GM12878 (cell line): ENCODE measurements at regions not wholly inside any gene's neighbourhood (a gene's known extent, or its start where the extent isn't known, plus 50 kb on each side); places are given as distances from the start of the nearest gene placed in this dataset.

Experiments
- ATAC-seq: fragments of 200-7000 bp; cut with Tn5 transposase; 3 replicates; pipeline ENCODE4 v1.9.1; 2020; ENCODE audit warnings: mild to moderate bottlenecking, moderate library complexity
- BruUV-seq: library from RNA; stranded (reverse); fragments of 400-500 nt; replicated peaks from 2 replicates; lab custom pipeline; 2021; lab: Mats Ljungman, UMichigan
- CTCF ChIA-PET: fragments of 300-600 bp; sonication (Branson Sonifier 250); formaldehyde crosslinking; extraction: SDS; loops from one replicate; lab custom pipeline; 2021; ENCODE audit warnings: inconsistent platforms; lab: Yijun Ruan, JAX
- POLR2A ChIA-PET: fragments of 350-600 bp; formaldehyde crosslinking; extraction: SDS; loops from one replicate; lab custom pipeline; 2021; ENCODE audit warnings: inconsistent platforms; lab: Charles Lee
- RAD21 ChIA-PET: fragments of 300-600 bp; sonication (Branson Sonifier 250); formaldehyde crosslinking; loops from one replicate; lab custom pipeline; 2023; ENCODE audit warnings: antibody characterized with exemption; ENCODE audit not compliant: unreplicated experiment; lab: Charles Lee
- SMC1A ChIA-PET: fragments of 300-600 bp; sonication (Branson Sonifier 250); formaldehyde crosslinking; loops from one replicate; lab custom pipeline; 2023; ENCODE audit not compliant: unreplicated experiment, uncharacterized antibody; lab: Charles Lee
- DNase-seq: peaks from one replicate; pipeline ENCODE4 v3.0.0-alpha.2; 2011; ENCODE audit warnings: low read depth, low spot score
- FAIRE-seq: peaks from 3 replicates; lab custom pipeline; 2011; peaks lifted over from hg19 to GRCh38; lab: Jason Lieb, UNC
- H2AFZ ChIP-seq: 2 replicates; pipeline ENCODE4 v1.6.0; 2011; ENCODE audit warnings: low read depth, low read length, control low read depth; ENCODE audit not compliant: control insufficient read depth
- H3K27ac ChIP-seq: 2 replicates; pipeline ENCODE4 v1.5.1; 2011; ENCODE audit warnings: control low read depth; ENCODE audit not compliant: control insufficient read depth, insufficient read depth
- H3K27me3 ChIP-seq, 2 experiments: replicated peaks in 1 of 2; 2 replicates each; pipeline versions ENCODE4 v1.6.0 to v1.6.1; 2011; ENCODE audit warnings: low read length in 1 of 2; ENCODE audit not compliant: control insufficient read depth in 2 of 2, insufficient read depth in 2 of 2
- H3K36me3 ChIP-seq, 2 experiments: 2 replicates each; pipeline ENCODE4 v1.5.1; 2011; ENCODE audit warnings: low read length in 1 of 2; ENCODE audit not compliant: control insufficient read depth in 2 of 2, insufficient read depth in 2 of 2
- H3K4me1 ChIP-seq: 2 replicates; pipeline ENCODE4 v1.6.1; 2011; ENCODE audit warnings: mild to moderate bottlenecking, low read length, moderate library complexity, mixed read lengths; ENCODE audit not compliant: control insufficient read depth, insufficient read depth
- H3K4me2 ChIP-seq: 2 replicates; pipeline ENCODE4 v1.6.0; 2011; ENCODE audit warnings: control low read depth; ENCODE audit not compliant: control insufficient read depth, insufficient read depth
- H3K4me3 ChIP-seq: fragments of 200-600 bp; sonication (generic); 2 replicates; pipeline ENCODE4 v1.5.1; 2016
- H3K79me2 ChIP-seq: 2 replicates; pipeline ENCODE4 v1.6.0; 2011; ENCODE audit warnings: low read length; ENCODE audit not compliant: control insufficient read depth, insufficient read depth
- H3K9ac ChIP-seq: 2 replicates; pipeline ENCODE4 v1.8.0; 2011; ENCODE audit warnings: low read length, control low read depth, mixed read lengths; ENCODE audit not compliant: control insufficient read depth, insufficient read depth
- H3K9me3 ChIP-seq: replicated peaks from 3 replicates; pipeline ENCODE4 v1.5.1; 2011; ENCODE audit warnings: mild to moderate bottlenecking, low read length; ENCODE audit not compliant: control insufficient read depth, insufficient read depth
- H4K20me1 ChIP-seq: 2 replicates; pipeline ENCODE4 v1.6.0; 2011; ENCODE audit not compliant: control insufficient read depth, insufficient read depth
- ATF2 ChIP-seq: IDR thresholded peaks from 2 replicates; pipeline ENCODE4 v1.6.1; 2012; ENCODE audit warnings: low read length, inconsistent platforms
- BCL3 ChIP-seq: IDR thresholded peaks from 2 replicates; pipeline ENCODE4 v1.6.1; 2011; ENCODE audit warnings: borderline replicate concordance, low read depth, mild to moderate bottlenecking, moderate library complexity, low read length; ENCODE audit not compliant: insufficient read depth, poor library complexity, severe bottlenecking
- CBX5 ChIP-seq: sonication (generic); IDR thresholded peaks from 2 replicates; pipeline ENCODE4 v1.6.1; 2016; ENCODE audit warnings: low read depth, moderate library complexity, mild to moderate bottlenecking, inconsistent platforms
- FOXM1 ChIP-seq: IDR thresholded peaks from 2 replicates; pipeline ENCODE4 v1.6.1; 2012; ENCODE audit warnings: low read depth, mild to moderate bottlenecking, inconsistent platforms, low read length, moderate library complexity
- KDM1A ChIP-seq: fragments of 200-600 bp; sonication (generic); IDR thresholded peaks from 2 replicates; pipeline ENCODE4 v1.6.1; 2016; ENCODE audit warnings: borderline replicate concordance
- MYC ChIP-seq: IDR thresholded peaks from 2 replicates; pipeline ENCODE4 v1.6.1; 2011; ENCODE audit warnings: mild to moderate bottlenecking, low read length, moderate library complexity, inconsistent platforms; ENCODE audit not compliant: insufficient read depth, insufficient replicate concordance, insufficient read length, severe bottlenecking
- NFYA ChIP-seq: IDR thresholded peaks from 2 replicates; pipeline ENCODE4 v1.6.1; 2011; ENCODE audit warnings: low read depth, mild to moderate bottlenecking, low read length, improper control_type of control experiment, borderline replicate concordance
- NKRF ChIP-seq: fragments of 450-650 bp; conservative IDR thresholded peaks from 2 replicates; pipeline ENCODE4 v1.6.1; 2017; ENCODE audit warnings: mild to moderate bottlenecking, moderate library complexity
- NR2C2 ChIP-seq: IDR thresholded peaks from 2 replicates; pipeline ENCODE4 v1.6.1; 2011; ENCODE audit warnings: borderline replicate concordance, low read depth; ENCODE audit not compliant: control insufficient read depth, insufficient read length
- POLR2AphosphoS2 ChIP-seq: IDR thresholded peaks from 2 replicates; pipeline ENCODE4 v1.6.1; 2011; ENCODE audit warnings: low read depth, mild to moderate bottlenecking, low read length, improper control_type of control experiment, moderate library complexity
- PRDM15 ChIP-seq: fragments of 450-650 bp; formaldehyde crosslinking; IDR thresholded peaks from 2 replicates; pipeline ENCODE4 v1.4.0; 2020; ENCODE audit warnings: mild to moderate bottlenecking, moderate library complexity
- RFX5 ChIP-seq: IDR thresholded peaks from 2 replicates; pipeline ENCODE4 v1.6.1; 2011; ENCODE audit warnings: low read depth, low read length, improper control_type of control experiment
- SIX5 ChIP-seq: IDR thresholded peaks from 2 replicates; pipeline ENCODE4 v1.6.1; 2011; ENCODE audit warnings: mild to moderate bottlenecking, low read depth, low read length, moderate library complexity; ENCODE audit not compliant: severe bottlenecking
- ZNF207 ChIP-seq: fragments of 450-650 bp; IDR thresholded peaks from 2 replicates; pipeline ENCODE4 v1.6.1; 2014; ENCODE audit warnings: antibody characterized with exemption, mild to moderate bottlenecking, borderline replicate concordance
- WGBS: methylation state at CpG from one replicate; pipeline ENCODE4 v1.1.6; 2016; ENCODE audit warnings: low lambda C conversion rate; ENCODE audit not compliant: insufficient replicate concordance, insufficient coverage; ENCODE audit errors: missing lambda C conversion rate; 5-methylcytosine and 5-hydroxymethylcytosine counted together
- in situ Hi-C: fragments of 300-500 bp; cut with MboI; formaldehyde crosslinking; loops from 9 replicates; pipeline ENCODE4 v1.14.3; 2018; ENCODE audit warnings: mixed read lengths
- intact Hi-C: fragments of 100-400 bp; cut with micrococcal nuclease; formaldehyde crosslinking; loops from one replicate; pipeline ENCODE4 v1.14.2; 2022; ENCODE audit not compliant: unreplicated experiment

GRCh38 chr12:88736031-88736430 lies 155.8 kb upstream of the KITLG start:
- POLR2A ChIA-PET: no interaction called here
- RAD21 ChIA-PET: no interaction called here
- CTCF ChIA-PET: no interaction called here
- 25% methylated on average over 1 of the region's 1 CpG for WGBS
- Histone ChIP-seq H3K36me3 (no peaks in the 10 kb centered on the region), H3K27me3 (no peaks in the 10 kb centered on the region), H4K20me1 (no peaks in the 10 kb centered on the region), H3K79me2 (no peaks in the 10 kb centered on the region), H3K4me3 (no peak overlapping the region), H3K4me2 (no peak overlapping the region), H3K9ac (no peak overlapping the region), H3K4me1 (no peaks in the 10 kb centered on the region), H3K27ac (no peak overlapping the region), H3K9me3 (no peaks in the 10 kb centered on the region), H2AFZ (no peak overlapping the region)
- ATAC-seq: no peak
- in situ Hi-C loops (no loop called here), intact Hi-C loops (no loop called here)
- FAIRE-seq: no peak
- SMC1A ChIA-PET: no interaction called here
- DNase-seq: no peak
- BruUV-seq: no TSS peak
- no peak for TF ChIP-seq KDM1A
- no peak for TF ChIP-seq BCL3
- TF ChIP-seq ZNF207: no peak
- no peak for TF ChIP-seq FOXM1
- TF ChIP-seq PRDM15 (CRISPR knock-in tag): no peak
- TF ChIP-seq RFX5: no peak
- TF ChIP-seq CBX5: no peak
- TF ChIP-seq MYC: no peak
- no peak for TF ChIP-seq NR2C2
- TF ChIP-seq POLR2AphosphoS2: no peak
- TF ChIP-seq ATF2: no peak
- TF ChIP-seq SIX5: no peak
- TF ChIP-seq NKRF: no peak
- no peak for TF ChIP-seq NFYA
